HCT116 (cell line): ENCODE measurements at regions not wholly inside any gene's neighbourhood (a gene's known extent, or its start where the extent isn't known, plus 50 kb on each side); places are given as distances from the start of the nearest gene placed in this dataset.

ENCODE experiments used
- ATAC-seq: fragments of 200-7000 bp; cut with Tn5 transposase; 2 replicates; pipeline ENCODE4 v1.9.1; 2020; ENCODE audit warnings: mild to moderate bottlenecking, moderate library complexity
- BruUV-seq: library from RNA; stranded (reverse); fragments of 400-500 nt; replicated peaks from 2 replicates; lab custom pipeline; 2021; lab: Mats Ljungman, UMichigan
- CTCF ChIA-PET: fragments of 300-600 bp; sonication (Branson Sonifier 250); formaldehyde crosslinking; loops from one replicate; lab custom pipeline; 2021; ENCODE audit warnings: antibody characterized with exemption; lab: Charles Lee
- POLR2A ChIA-PET: fragments of 300-600, 350-600 bp; sonication (Branson Sonifier 250); formaldehyde crosslinking; loops from one replicate; lab custom pipeline; 2021; ENCODE audit warnings: antibody characterized with exemption; lab: Charles Lee
- RAD21 ChIA-PET, 2 experiments: fragments of 300-600 bp; sonication (Branson Sonifier 250); formaldehyde crosslinking; loops; one replicate each; lab custom pipeline; 2023; ENCODE audit warnings: low total read pairs in 2 of 2; ENCODE audit not compliant: uncharacterized antibody in 2 of 2, unreplicated experiment in 2 of 2, low non-redundant PET in 1 of 2; lab: Charles Lee
- DNase-seq: peaks from one replicate; pipeline ENCODE4 v3.0.0-alpha.2; 2010; ENCODE audit warnings: low read depth, low spot score
- H2AFZ ChIP-seq: fragments of 200-600 bp; shearing (Covaris generic), sonication (generic); 2 replicates; pipeline ENCODE4 v1.6.1; 2017; ENCODE audit warnings: low read depth, mixed run types, mixed read lengths, antibody characterized with exemption, low read length; ENCODE audit not compliant: poor library complexity, severe bottlenecking
- H3K27ac ChIP-seq: 2 replicates; pipeline ENCODE4 v1.5.1; 2012; ENCODE audit warnings: low read depth, low read length
- H3K27me3 ChIP-seq: fragments of 200-600 bp; sonication (generic); 2 replicates; pipeline ENCODE4 v1.6.1; 2016; ENCODE audit warnings: mixed run types, low read length, mixed read lengths; ENCODE audit not compliant: insufficient read depth
- H3K36me3 ChIP-seq, 2 experiments: fragments of 200-500 bp in 1 of 2; fragments of 200-600 bp in 1 of 2; sonication (Bioruptor generic) in 1 of 2; sonication (generic) in 1 of 2; 2 replicates each; pipeline versions ENCODE4 v1.5.1 to v1.6.1; 2014 to 2016; ENCODE audit warnings: low read length in 2 of 2, inconsistent platforms in 1 of 2, mixed read lengths in 1 of 2, mixed run types in 1 of 2; ENCODE audit not compliant: insufficient read depth in 2 of 2, control insufficient read depth in 1 of 2
- H3K4me1 ChIP-seq, 2 experiments: fragments of 200-600 bp in 1 of 2; sonication (generic) in 1 of 2; 2 replicates each; pipeline versions ENCODE4 v1.5.1 to v1.6.1; 2012 to 2017; ENCODE audit warnings: low read length in 2 of 2, inconsistent platforms in 1 of 2, mild to moderate bottlenecking in 1 of 2, mixed read lengths in 1 of 2, mixed run types in 1 of 2, moderate library complexity in 1 of 2; ENCODE audit not compliant: insufficient read depth in 2 of 2, control insufficient read depth in 1 of 2
- H3K4me2 ChIP-seq: fragments of 200-600 bp; sonication (generic); 2 replicates; pipeline ENCODE4 v1.6.1; 2017; ENCODE audit warnings: mixed run types, low read length, mixed read lengths
- H3K4me3 ChIP-seq, 2 experiments: fragments of 200-600 bp in 1 of 2; sonication (generic) in 1 of 2; replicated peaks in 1 of 2; 2 replicates each; pipeline ENCODE4 v1.5.1; 2011 to 2016; ENCODE audit warnings: low read length in 2 of 2, control low read depth in 1 of 2, low read depth in 1 of 2, mild to moderate bottlenecking in 1 of 2, mixed read lengths in 1 of 2, mixed run types in 1 of 2
- H3K79me2 ChIP-seq: fragments of 200-600 bp; sonication (generic); 2 replicates; pipeline ENCODE4 v1.6.1; 2017; ENCODE audit warnings: mild to moderate bottlenecking, mixed run types, low read length, moderate library complexity, mixed read lengths; ENCODE audit not compliant: insufficient read depth
- H3K9ac ChIP-seq: fragments of 200-600 bp; sonication (generic); 2 replicates; pipeline ENCODE4 v1.6.1; 2016; ENCODE audit warnings: low read length, mixed read lengths
- H3K9me2 ChIP-seq: fragments of 200-600 bp; sonication (generic), shearing (Covaris generic); 2 replicates; pipeline ENCODE4 v1.6.1; 2017; ENCODE audit warnings: mixed run types, mild to moderate bottlenecking, moderate library complexity; ENCODE audit not compliant: insufficient read depth
- H3K9me3 ChIP-seq, 2 experiments: fragments of 200-500 bp in 1 of 2; fragments of 200-600 bp in 1 of 2; sonication (Bioruptor generic) in 1 of 2; sonication (generic) in 1 of 2; 2 replicates each; pipeline ENCODE4 v1.6.1; 2014 to 2017; ENCODE audit warnings: low read length in 2 of 2, mixed read lengths in 2 of 2, inconsistent platforms in 1 of 2, low read depth in 1 of 2, mild to moderate bottlenecking in 1 of 2, mixed run types in 1 of 2, moderate library complexity in 1 of 2; ENCODE audit not compliant: control insufficient read depth in 1 of 2, insufficient read depth in 1 of 2
- H4K20me1 ChIP-seq: fragments of 200-600 bp; sonication (generic), shearing (Covaris generic); 2 replicates; pipeline ENCODE4 v1.6.1; 2017; ENCODE audit warnings: mixed run types, mild to moderate bottlenecking, moderate library complexity; ENCODE audit not compliant: insufficient read depth
- FOSL1 ChIP-seq: IDR thresholded peaks from 2 replicates; pipeline ENCODE4 v1.6.1; 2012; ENCODE audit warnings: low read depth
- JUND ChIP-seq: IDR thresholded peaks from 2 replicates; pipeline ENCODE4 v1.6.1; 2012
- RAD21 ChIP-seq: IDR thresholded peaks from 2 replicates; pipeline ENCODE4 v1.6.1; 2012; ENCODE audit warnings: low read depth, mild to moderate bottlenecking
- ZNF274 ChIP-seq: fragments of 200-500 bp; sonication (Bioruptor generic); IDR thresholded peaks from 2 replicates; pipeline ENCODE4 v1.6.1; 2014; ENCODE audit warnings: mild to moderate bottlenecking, low read depth, low read length, inconsistent platforms
- intact Hi-C: fragments of 100-400 bp; cut with micrococcal nuclease; formaldehyde crosslinking; loops from 2 replicates; pipeline ENCODE4 v1.10.0; 2022
- TF ChIP-seq, protein P1 (sequence below): IDR thresholded peaks from 2 replicates; pipeline ENCODE4 v1.6.1; 2011; ENCODE audit warnings: mild to moderate bottlenecking, low read length, moderate library complexity; ENCODE audit not compliant: insufficient replicate concordance; ENCODE audit errors: extremely low read depth
- TF ChIP-seq, protein P2 (sequence below): IDR thresholded peaks from 2 replicates; pipeline ENCODE4 v1.6.1; 2012

DNA sequence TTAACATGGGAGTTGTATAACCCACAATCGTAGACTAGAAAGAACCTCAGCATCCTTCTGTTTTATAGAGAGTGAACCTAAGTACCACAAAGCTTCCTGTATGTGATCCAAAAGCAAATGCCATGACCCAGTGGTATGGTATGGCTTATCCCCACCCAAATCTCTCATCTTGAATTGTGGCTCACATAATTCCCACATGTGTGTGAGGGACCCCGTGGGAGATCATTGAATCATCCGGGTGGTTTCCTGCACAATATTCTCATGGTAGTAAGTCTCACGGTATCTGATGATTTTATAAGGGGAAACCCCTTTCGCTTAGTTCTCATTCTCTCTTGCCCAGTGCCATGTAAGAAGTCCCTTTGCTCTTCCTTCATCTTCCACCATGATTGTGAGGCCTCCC lies 587.9 kb downstream of the LMO7 start (continued):
- TF ChIP-seq, protein P1, sequence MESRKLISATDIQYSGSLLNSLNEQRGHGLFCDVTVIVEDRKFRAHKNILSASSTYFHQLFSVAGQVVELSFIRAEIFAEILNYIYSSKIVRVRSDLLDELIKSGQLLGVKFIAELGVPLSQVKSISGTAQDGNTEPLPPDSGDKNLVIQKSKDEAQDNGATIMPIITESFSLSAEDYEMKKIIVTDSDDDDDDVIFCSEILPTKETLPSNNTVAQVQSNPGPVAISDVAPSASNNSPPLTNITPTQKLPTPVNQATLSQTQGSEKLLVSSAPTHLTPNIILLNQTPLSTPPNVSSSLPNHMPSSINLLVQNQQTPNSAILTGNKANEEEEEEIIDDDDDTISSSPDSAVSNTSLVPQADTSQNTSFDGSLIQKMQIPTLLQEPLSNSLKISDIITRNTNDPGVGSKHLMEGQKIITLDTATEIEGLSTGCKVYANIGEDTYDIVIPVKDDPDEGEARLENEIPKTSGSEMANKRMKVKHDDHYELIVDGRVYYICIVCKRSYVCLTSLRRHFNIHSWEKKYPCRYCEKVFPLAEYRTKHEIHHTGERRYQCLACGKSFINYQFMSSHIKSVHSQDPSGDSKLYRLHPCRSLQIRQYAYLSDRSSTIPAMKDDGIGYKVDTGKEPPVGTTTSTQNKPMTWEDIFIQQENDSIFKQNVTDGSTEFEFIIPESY = no peak
- TF ChIP-seq ZNF274 = no peak
- TF ChIP-seq JUND = no peak

DNA sequence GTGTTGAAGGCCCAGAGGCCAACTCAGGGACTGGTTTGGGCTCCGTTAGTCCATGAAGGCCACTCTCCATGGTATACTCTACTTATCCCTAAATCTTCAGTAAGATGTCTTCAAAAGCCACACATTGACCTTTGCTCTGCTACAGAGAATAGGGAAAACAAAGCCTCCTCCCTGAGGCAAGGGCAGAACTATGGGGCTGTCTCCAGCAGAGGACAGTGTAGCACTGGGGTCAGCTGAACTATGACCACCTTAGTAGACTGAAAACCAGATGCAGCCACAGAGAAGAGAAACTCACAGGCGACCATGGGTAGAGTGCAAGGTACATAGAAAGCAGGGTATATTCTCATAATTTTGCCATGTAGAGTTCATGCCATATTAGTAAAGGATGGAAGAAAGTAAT lies 587.4 kb downstream of the LMO7 start:
- Histone ChIP-seq H4K20me1 (no peaks in the 10 kb centered on the region), H3K4me2 (no peak overlapping the region), H2AFZ (no peak overlapping the region), H3K4me1 (no peaks in the 10 kb centered on the region), H3K79me2 (no peaks in the 10 kb centered on the region), H3K9ac (no peak overlapping the region), H3K27ac (no peak overlapping the region), H3K4me3 (no peak overlapping the region), H3K9me2 (no peaks in the 10 kb centered on the region), H3K27me3 (no peaks in the 10 kb centered on the region), H3K9me3 (no peaks in the 10 kb centered on the region), H3K36me3 (no peaks in the 10 kb centered on the region)
- ATAC-seq = no peak
- ChIA-PET POLR2A (no interaction called here), RAD21 (no interaction called here), CTCF (no interaction called here)
- TF ChIP-seq FOSL1 (no peak), RAD21 (0 out of 2 replicates have a peak, but pooled peaks have one; percentile 12)
- TF ChIP-seq, protein P2, sequence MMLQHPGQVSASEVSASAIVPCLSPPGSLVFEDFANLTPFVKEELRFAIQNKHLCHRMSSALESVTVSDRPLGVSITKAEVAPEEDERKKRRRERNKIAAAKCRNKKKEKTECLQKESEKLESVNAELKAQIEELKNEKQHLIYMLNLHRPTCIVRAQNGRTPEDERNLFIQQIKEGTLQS = no peak
- TF ChIP-seq, protein P1 = no peak
- intact Hi-C loops = no loop called here
- BruUV-seq = no TSS peak
- no peak for DNase-seq
